HepG2 (cell line): ENCODE measurements at regions not wholly inside any gene's neighbourhood (a gene's known extent, or its start where the extent isn't known, plus 50 kb on each side); places are given as distances from the start of the nearest gene placed in this dataset.

Experiments used
- CHD4 ChIP-seq: fragments of 200-600 bp; sonication (generic); IDR thresholded peaks from 2 replicates; pipeline ENCODE4 v1.7.0; 2017; ENCODE audit warnings: mild to moderate bottlenecking, low read length, borderline replicate concordance
- CTCF ChIP-seq: sonication (generic); formaldehyde crosslinking; IDR thresholded peaks from 2 replicates; pipeline ENCODE4 v1.5.0; 2020; ENCODE audit warnings: mild to moderate bottlenecking, missing genetic modification reagents, moderate library complexity
- ELF4 ChIP-seq: sonication (generic); formaldehyde crosslinking; IDR thresholded peaks from 2 replicates; pipeline ENCODE4 v1.5.0; 2020; ENCODE audit warnings: missing genetic modification reagents, mild to moderate bottlenecking, moderate library complexity, borderline replicate concordance
- HDAC2 ChIP-seq: sonication (generic); formaldehyde crosslinking; IDR thresholded peaks from 2 replicates; pipeline ENCODE4 v1.4.0; 2020; ENCODE audit warnings: missing genetic modification reagents
- HNF1A ChIP-seq, 2 experiments: sonication (generic) in 1 of 2; formaldehyde crosslinking in 1 of 2; IDR thresholded peaks; 2 replicates each; pipeline versions ENCODE4 v1.4.0 to v1.6.1; 2016 to 2020; ENCODE audit warnings: borderline replicate concordance in 1 of 2, low read depth in 1 of 2, mild to moderate bottlenecking in 1 of 2, missing genetic modification reagents in 1 of 2
- KDM2A ChIP-seq: sonication (generic); formaldehyde crosslinking; IDR thresholded peaks from 2 replicates; pipeline ENCODE4 v1.4.0; 2020; ENCODE audit warnings: low read depth, missing genetic modification reagents, borderline replicate concordance
- NRL ChIP-seq: sonication (generic); formaldehyde crosslinking; IDR thresholded peaks from 2 replicates; pipeline ENCODE4 v1.5.0; 2020; ENCODE audit warnings: missing genetic modification reagents, mild to moderate bottlenecking, moderate library complexity, borderline replicate concordance
- POLR2A ChIP-seq, 2 experiments: IDR thresholded peaks; 2 replicates each; pipeline ENCODE4 v1.6.1; 2011; ENCODE audit warnings: low read depth in 2 of 2, low read length in 2 of 2, mild to moderate bottlenecking in 1 of 2, moderate library complexity in 1 of 2; ENCODE audit not compliant: insufficient read depth in 1 of 2
- POLR2AphosphoS5 ChIP-seq: IDR thresholded peaks from 2 replicates; pipeline ENCODE4 v1.6.1; 2012; ENCODE audit warnings: low read depth, low read length
- RNF2 ChIP-seq: fragments of 450-650 bp; conservative IDR thresholded peaks from 2 replicates; pipeline ENCODE4 v1.6.1; 2016; ENCODE audit warnings: low read depth
- ZNF329 ChIP-seq: sonication (generic); formaldehyde crosslinking; IDR thresholded peaks from 2 replicates; pipeline ENCODE4 v1.9.0; 2021; ENCODE audit warnings: low read depth, mild to moderate bottlenecking, missing genetic modification reagents
- ZNF710 ChIP-seq: sonication (generic); formaldehyde crosslinking; IDR thresholded peaks from 2 replicates; pipeline ENCODE4 v1.5.0; 2020; ENCODE audit warnings: mild to moderate bottlenecking, missing genetic modification reagents, borderline replicate concordance
- ZNF790 ChIP-seq: sonication (generic); formaldehyde crosslinking; IDR thresholded peaks from 2 replicates; pipeline ENCODE4 v1.8.0; 2022; ENCODE audit warnings: missing genetic modification reagents, mild to moderate bottlenecking, borderline replicate concordance
- TF ChIP-seq, protein P1 (sequence below): sonication (generic); formaldehyde crosslinking; IDR thresholded peaks from 2 replicates; pipeline ENCODE4 v1.4.0; 2020; ENCODE audit warnings: missing genetic modification reagents

GRCh38 chr12:125690841-125691240 is 625.6 kb downstream of the AACS start:
- TF ChIP-seq ZNF790 = no peak
- no peak for TF ChIP-seq KDM2A (CRISPR knock-in tag)
- TF ChIP-seq CTCF (CRISPR knock-in tag) = no peak
- TF ChIP-seq ZNF710 = no peak
- TF ChIP-seq ELF4 = no peak
- TF ChIP-seq POLR2A (IDR thresholded peaks at IDR 0.05; ENCODE audit: insufficient read depth in 1 of 2, low read depth in 2 of 2, low read length in 2 of 2) = no peak
- TF ChIP-seq HNF1A (IDR thresholded peaks at IDR 0.05; ENCODE audit: low read depth) = no peak
- TF ChIP-seq HNF1A (CRISPR knock-in tag; IDR thresholded peaks at IDR 0.05; ENCODE audit: borderline replicate concordance) = no peak
- no peak for TF ChIP-seq HDAC2 (CRISPR knock-in tag)
- TF ChIP-seq, protein P1, sequence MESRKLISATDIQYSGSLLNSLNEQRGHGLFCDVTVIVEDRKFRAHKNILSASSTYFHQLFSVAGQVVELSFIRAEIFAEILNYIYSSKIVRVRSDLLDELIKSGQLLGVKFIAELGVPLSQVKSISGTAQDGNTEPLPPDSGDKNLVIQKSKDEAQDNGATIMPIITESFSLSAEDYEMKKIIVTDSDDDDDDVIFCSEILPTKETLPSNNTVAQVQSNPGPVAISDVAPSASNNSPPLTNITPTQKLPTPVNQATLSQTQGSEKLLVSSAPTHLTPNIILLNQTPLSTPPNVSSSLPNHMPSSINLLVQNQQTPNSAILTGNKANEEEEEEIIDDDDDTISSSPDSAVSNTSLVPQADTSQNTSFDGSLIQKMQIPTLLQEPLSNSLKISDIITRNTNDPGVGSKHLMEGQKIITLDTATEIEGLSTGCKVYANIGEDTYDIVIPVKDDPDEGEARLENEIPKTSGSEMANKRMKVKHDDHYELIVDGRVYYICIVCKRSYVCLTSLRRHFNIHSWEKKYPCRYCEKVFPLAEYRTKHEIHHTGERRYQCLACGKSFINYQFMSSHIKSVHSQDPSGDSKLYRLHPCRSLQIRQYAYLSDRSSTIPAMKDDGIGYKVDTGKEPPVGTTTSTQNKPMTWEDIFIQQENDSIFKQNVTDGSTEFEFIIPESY = no peak
- TF ChIP-seq NRL = no peak
- TF ChIP-seq CHD4 = no peak
- TF ChIP-seq RNF2 = no peak
- TF ChIP-seq POLR2AphosphoS5 = no peak
- no peak for TF ChIP-seq ZNF329 (CRISPR knock-in tag)
